GM21529 (cell line): ENCODE measurements at regions not wholly inside any gene's neighbourhood (a gene's known extent, or its start where the extent isn't known, plus 50 kb on each side); places are given as distances from the start of the nearest gene placed in this dataset.
"Not testable (repeated sequence)": the region's sequence is repeated elsewhere in the genome, so short reads cannot be mapped to it uniquely, and the experiment has no call there.

ENCODE experiments used
- ATAC-seq: cut with Tn5 transposase; IDR thresholded peaks from one replicate; pipeline ENCODE4 v1.9.1; 2021; ENCODE audit not compliant: unreplicated experiment

DNA sequence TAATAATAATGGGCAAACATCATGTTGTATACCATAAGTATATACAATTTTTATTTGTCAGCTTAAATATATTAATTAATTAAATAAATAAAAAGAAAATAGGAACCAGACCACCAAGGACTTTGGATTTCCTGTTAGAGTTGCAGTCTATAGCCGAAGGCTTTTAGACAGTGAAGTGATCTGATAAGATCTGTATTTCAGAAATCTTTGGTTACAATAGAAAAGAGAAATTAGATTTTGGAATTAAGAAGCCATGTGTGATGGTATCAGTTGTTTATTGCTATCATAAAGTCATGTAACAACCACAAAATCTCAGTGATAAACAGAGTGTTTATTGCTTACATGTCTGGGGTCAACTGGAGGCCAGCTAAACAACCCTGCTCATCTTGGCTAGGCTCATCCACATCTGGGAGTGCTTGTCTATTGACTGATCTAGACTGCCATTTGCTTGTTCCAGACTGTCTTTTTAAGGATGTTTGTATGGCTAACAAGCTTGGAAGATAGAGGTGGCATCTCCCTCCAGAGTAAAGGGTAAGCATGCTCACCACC, 142.1 kb upstream of the USP9X start:
- ATAC-seq, result no peak

DNA sequence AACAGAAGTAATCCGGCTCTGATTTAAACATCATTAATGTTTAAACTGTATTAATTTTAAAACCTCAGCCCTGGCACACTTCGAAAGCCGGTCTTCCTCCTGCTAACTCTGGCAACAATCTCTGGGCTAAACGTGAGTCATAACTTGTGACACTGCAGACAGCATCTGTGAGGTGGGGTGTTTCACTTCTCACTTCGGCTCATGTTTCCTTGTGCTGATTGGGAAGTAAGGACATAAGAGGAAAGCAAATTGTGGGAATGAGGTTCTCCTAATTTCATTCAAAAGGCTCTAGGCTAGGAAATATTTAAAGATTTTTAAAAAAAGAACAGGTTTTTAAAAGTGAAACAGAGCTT, 139.9 kb upstream of the USP9X start:
- peak; percentile 68 for ATAC-seq

DNA sequence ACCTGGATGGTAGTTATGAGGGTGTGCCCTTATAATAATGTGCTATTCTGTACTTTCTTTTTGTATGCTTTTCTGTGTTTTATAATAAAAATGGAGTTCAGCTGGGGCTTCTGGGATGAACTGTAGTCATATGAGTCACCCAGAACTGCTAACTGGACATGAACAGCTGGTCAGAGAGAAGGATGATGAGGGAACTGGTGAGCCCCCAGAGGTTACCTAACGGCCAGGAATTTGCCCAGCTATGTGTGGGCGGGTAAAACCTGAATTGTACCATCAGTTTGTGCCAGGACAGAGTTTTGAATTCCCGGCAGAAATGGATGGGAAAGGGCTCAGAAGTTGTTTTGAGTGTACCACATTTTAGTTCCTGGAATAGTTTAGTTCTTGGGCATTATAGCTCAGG, 138.0 kb upstream of the USP9X start:
- ATAC-seq, result no peak

DNA sequence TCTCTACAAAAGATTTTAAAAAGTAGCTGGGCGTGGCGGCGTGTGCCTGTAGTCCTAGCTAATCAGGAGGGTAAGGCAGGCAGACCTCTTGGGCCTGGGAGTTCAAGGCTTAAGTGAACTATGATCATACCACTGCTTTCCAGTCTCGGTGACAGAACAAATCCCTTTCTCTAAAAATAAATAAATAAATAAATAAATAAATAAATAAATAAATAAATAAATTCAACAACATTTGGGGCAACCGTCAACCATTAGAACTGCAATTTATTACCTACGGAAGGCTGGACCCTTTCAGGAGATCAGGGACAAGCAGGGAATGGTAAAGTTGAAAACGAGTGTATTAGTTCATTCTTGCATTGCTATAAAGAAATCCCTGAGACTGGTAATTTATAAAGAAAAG, 136.2 kb upstream of the USP9X start:
- ATAC-seq, result no peak

DNA sequence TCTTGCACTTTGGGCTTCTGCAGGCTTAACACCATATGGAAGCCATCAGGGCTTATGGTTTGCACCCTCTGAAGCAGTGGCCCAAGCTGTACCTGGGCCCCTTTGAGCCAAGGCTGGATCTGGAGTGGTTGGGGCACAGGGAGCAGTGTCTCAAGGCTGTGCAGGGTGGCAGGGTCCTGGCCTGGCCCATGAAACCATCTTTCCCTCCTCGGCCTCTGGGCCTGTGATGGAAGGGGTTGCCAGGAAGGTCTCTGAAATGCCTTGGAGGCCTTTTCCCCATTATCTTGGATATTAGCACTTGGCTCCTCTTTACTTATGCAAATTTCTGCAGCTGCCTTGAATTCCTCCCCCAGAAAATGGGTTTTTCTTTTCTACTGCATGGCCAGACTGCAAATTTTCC, 134.7 kb upstream of the USP9X start:
- ATAC-seq, result no peak

DNA sequence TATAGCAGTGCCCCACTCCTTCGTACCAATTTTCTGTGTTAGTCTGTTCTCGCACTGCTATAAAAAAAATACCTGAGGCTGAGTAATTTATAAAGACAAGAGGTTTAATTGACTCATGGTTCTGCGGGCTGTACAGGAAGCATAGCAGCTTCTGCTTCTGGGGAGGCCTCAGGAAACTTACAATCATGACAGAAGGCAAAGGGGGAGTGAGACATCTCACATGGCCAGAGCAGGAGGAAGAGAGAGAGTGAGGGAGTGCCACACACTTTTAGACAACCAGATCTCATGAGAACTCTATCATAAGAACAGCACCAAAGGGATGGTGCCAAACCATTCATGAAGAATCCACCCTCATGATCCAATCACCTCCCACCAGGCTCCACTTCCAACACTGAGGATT, 133.8 kb upstream of the USP9X start:
- ATAC-seq, result not testable (repeated sequence)

DNA sequence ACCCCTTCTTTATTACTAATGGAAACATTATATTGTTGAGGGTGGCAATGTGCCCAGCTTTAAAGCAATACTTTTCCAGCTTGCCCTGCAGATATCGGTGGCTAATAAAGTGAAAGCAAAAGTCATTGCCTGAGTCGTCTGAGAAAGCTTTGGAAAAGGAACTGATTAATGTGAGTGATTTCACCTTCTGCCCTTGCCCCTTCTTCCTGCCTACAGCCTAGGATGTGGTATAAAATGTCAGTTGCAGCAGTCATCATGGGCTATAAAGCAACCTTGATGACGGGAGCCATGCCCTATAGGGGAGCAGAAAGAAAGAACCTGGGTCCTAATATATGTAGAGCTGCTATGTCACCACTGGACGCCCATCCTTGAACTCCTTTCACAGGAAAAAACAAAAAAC, 132.4 kb upstream of the USP9X start:
- no peak for ATAC-seq

DNA sequence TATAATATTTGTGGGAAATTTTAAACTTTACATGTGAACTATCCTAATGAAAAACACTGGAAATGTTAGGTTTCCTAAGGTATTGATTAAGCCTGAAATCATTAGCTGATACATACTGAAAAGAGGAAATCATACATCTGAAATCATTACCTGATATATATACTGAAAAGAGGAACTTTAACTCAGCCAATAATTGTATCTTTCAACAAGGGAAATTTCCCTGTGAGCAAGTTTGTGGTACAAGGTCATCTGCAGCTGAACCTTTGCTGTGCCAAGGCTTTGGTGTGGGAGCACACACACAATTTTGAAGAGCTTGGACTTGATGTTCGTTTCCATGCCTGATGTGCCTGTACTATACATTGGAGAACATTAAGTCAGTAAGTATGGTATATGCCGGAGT, 131.9 kb upstream of the USP9X start:
- ATAC-seq, result peak; percentile 71

DNA sequence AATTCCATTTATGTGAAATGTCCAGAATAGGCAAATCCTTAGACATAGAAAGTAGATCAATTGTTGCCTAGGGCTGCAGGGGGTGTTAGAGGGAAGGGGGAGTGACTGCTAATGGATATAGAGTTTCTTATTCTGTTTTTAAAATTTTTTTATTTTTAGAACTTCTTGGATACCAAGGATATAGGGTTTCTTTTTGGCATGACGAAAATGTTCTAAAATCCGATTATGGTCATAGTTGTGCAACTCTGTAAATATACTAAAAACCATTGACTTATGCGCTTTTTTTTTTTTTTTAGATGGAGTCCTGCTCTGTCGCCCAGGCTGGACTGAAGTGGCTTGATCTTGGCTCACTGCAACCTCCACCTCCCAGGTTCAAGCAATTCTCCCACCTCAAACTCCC, 125.2 kb upstream of the USP9X start:
- no peak for ATAC-seq

DNA sequence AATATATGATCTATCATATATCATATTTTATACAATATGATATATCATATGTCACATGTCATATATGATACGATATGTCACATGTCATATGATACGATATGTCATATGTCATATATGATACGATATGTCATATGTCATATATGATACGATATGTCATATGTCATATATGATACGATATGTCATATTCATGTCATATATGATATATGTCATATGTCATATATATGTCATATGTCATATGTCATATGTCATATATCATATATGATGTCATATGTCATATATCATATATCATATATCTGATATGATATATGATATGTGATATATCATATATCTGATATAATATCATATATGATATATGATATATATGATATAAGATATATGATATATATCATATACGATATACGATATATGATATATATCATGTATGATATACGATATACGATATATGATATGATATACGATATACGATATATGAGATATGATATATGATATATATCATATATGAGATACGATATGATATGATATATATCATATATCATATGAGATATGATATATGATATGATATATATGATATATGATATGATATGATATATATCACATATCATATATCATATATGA, 122.3 kb upstream of the USP9X start:
- no peak for ATAC-seq

DNA sequence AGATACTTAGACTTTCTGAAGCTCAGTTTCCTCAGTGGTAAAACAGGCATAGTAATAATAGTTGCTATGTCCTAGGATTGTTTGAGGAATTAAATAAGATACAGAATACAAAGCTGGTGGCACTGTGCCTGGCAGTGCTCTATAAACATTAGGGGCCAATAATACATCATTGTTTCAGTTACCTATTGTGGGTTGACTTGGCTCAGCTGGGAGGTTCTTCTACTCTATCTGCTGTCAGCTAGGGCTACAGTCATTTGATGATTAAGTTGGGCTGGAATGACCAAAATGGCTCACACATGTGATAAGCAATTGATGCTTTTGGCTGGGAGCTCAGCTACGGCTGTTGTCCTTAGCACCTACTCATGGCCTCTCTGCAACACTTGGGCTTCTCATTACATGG, 121.2 kb upstream of the USP9X start:
- ATAC-seq, result no peak

DNA sequence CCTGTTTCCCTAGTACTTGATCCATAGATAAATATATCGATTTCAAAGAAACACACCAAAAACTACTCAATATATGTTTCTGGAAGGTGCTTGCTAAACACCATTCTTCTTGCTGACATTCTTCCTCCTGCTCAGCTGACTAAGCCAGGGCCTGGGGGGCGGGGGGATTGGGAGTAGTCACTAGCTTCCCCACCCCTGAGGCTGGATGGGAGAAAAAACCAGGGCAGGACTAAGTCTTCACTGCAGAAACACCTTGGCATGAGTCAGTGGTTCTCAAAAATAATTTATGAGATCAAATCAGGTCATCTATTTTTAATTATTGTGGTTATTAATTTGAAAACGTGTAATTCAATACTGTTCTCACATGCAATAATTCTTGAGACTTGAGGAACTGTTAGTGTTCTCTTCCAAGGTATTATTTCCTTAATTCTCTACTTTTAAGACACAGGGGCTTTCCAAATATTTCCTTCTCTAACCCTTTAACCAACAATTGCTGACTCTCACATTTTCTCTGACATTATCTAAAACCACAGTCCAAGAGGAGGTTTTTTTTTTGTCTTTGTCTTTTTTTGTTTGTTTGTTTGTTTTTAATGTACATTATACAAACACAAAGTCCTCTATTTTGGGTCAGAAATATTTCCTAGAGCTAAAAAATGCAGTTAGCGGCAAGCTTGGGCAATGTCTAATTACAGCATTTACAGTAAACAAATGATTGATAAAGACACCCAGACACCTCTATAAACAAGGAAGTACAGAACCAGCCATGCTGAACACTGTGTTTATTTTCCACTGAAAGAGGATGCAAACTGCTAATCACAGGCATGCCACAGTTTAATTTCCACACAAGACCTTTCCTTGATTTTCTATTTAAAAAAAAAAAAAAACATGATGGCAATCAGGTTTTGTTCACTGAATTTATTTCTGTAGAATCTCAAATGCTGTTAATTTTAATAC, 120.3 kb upstream of the USP9X start:
- no peak for ATAC-seq

DNA sequence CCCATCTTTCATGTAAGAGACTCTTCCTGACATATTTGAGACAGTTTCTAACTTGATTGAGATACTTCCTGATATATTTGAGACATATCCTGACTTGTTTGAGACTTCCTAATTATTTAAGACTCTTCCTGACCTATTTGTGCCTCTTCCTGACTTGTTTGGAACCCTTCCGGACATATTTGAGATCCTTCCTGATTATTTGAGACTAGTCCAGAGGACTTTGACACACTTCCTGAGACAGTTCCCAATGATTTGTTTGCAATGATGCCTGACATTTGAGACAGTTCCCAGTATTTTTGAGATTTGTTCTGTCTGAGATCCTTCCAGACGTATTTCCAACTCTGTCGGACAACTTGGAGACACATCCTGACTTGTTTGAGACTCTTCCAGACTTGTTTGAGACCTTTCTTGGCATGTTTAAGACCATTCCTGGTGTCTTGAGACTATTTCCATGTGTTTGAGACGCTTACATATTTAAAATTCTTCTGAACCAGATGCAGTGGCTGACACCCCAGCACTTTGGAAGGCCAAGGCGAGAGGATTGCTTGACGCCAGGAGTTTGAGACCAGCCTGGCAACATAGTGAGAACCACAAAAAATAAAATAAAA, 118.9 kb upstream of the USP9X start:
- no peak for ATAC-seq

DNA sequence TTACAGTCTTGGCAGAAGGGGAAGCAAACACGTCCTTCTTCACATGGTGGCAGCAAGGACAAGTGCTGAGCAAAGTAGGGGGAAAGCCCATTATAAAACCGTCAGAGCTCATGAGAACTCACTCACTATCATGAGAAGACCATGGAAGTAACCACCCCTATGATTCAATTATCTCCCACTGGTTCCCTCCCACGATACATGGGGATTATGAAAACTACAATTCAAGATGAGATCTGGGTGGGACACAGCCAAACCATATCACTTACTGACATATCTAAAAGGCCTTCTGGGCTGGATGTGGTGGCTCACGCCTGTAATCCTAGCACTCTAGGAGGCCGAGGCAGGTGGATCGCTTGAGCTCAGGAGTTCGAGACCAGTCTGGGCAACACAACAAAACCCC, 117.1 kb upstream of the USP9X start:
- no peak for ATAC-seq

DNA sequence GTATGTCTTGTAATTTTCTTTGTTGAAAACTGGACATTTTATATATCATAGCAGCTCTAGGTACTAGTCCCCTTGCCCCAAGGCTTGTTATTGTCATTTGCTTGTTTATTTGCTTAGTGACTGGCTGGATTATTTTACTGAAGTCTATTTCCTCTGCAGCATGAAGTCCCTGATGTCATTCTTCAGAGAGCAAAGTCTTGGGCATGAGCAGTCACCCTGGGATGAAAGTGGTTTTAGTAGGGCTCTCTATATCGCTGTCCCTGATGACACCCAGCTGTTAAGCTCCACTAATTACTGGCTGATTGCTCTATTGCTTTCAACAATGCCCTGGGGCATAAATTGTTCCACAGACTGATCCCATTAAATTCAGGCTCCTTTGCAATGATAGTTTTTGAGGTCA, 113.5 kb upstream of the USP9X start:
- no peak for ATAC-seq

DNA sequence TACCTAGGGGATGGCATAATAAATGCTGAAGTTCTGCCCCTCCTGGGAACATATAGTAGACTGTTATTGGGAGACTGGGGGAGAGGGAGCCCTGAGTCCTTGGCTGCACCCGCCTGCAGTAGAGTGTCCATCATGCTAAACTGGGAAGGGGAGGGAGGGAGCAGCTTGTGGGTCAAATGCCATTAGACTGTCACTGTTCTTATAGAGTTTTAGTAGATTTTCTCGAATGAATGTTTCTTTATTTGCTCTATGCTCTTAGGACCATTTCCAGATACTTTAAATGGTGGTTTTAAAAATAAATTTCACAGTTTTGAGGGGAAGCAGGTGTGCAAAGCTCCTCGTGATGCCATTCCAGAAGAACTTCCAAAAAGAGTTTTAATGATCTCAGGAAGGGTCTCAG, 111.6 kb upstream of the USP9X start:
- no peak for ATAC-seq

DNA sequence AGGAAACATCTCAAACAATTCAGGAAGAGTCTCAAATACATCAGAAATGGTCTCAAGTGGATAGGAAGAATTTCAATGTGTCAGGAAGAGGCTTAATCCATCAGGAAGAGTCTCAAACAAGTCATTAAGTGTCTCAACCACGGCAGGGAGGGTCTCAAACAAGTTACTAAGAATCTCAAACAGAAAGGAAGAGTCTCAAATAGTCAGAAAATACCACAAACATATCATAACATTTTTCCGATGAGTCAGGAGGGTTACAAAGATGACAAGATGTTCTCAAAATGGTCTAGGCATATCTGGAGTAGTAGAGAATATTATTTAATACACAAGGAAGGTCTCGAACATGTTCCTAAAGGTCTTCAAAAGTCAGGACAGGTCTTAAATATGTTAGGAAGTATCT, 109.3 kb upstream of the USP9X start:
- ATAC-seq, result no peak

DNA sequence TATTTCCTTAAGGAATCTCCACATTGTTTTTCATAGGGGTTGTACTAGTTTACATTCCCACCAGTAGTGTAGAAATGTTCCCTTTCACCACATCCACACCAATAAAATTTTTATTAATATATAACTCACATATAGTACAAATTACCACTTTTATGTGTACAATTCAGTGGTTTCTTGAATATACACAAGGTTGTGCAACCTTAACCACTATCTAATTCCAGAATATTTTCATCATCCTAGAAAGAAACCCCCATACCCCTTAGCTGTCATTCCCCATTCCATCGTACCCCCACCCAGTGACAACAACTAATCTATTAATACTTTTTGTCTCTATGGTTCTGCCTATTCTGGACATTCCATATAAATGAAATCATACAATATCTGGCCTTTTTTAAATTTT, 108.3 kb upstream of the USP9X start:
- no peak for ATAC-seq

DNA sequence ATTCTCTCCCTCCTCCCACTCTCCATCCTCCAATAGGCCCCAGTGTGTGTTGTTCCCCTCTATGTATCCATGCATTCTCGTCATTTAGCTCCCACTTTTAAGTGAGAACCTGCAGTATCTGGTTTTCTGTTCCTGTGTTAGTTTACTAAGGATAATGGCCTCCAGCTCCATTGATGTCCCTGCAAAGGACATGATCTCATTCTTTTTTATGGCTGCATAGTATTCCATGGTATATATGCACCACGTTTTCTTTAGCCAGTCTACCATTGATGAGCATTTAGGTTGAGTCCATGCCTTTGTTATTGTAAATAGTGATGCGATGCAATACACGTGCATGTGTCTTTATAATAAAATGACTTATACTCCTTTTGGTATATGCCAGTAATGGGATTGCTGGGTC, 100.3 kb upstream of the USP9X start:
- ATAC-seq, result no peak

DNA sequence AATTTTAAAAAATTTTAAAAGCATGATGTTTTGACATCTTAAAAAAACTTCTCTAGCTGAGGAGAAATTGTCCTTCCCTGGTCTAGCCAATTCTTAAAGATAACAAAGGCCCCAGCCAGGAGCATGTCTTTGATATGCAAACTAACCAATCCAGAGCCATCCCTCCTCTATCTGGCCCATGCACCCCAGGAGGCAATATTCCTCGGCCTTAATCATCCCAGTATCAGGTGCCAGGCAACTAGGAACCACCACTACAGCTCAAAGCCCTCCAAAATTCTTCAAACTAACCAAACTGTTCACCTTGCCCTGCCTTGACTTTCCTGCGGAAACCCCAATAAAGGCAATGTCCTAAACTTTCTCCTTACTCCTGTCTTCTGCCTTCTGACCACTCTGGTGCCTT, 97.8 kb upstream of the USP9X start:
- ATAC-seq, result no peak

DNA sequence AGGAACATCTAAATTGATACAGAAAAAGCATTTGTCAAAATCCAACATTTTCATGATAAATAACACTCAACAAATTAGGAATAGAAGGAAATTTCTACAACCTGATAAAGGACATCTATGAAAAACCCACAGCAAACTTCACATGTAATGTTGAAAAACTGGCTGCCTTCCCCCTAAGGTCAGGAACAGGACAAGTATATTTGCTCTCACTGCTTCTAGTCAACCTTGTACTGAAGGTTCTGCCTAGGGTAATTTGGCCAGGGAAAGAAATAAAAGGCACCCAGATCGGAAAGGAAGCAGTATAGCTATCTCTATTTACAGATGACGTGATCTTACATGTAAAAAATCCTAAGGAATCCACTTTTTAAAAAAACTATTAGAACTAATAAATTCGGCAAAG, 97.1 kb upstream of the USP9X start:
- ATAC-seq, result no peak

DNA sequence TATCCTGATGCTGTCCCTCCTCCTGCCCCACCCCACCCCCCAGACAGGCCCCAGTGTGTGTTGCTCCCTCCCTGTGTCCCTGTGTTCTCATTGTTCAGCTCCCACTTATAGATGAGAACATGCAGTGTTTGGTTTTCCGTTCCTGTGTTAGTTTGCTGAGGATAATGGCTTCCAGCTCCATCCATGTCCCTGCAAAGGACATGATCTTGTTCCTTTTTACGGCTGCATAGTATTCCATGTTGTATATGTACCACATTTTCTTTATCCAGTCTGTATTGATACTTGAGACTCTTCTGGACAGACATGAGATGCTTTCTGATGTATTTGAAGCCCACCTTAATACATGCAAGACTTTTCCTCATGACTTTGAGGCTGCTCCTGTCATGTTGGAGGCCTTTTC, 91.8 kb upstream of the USP9X start:
- not testable (repeated sequence) for ATAC-seq
